ENCODE measurements at regions not wholly inside any gene's neighbourhood (a gene's known extent, or its start where the extent isn't known, plus 50 kb on each side); places are given as distances from the start of the nearest gene placed in this dataset.
"Not testable (repeated sequence)": the region's sequence is repeated elsewhere in the genome, so short reads cannot be mapped to it uniquely, and the experiment has no call there.

DNA sequence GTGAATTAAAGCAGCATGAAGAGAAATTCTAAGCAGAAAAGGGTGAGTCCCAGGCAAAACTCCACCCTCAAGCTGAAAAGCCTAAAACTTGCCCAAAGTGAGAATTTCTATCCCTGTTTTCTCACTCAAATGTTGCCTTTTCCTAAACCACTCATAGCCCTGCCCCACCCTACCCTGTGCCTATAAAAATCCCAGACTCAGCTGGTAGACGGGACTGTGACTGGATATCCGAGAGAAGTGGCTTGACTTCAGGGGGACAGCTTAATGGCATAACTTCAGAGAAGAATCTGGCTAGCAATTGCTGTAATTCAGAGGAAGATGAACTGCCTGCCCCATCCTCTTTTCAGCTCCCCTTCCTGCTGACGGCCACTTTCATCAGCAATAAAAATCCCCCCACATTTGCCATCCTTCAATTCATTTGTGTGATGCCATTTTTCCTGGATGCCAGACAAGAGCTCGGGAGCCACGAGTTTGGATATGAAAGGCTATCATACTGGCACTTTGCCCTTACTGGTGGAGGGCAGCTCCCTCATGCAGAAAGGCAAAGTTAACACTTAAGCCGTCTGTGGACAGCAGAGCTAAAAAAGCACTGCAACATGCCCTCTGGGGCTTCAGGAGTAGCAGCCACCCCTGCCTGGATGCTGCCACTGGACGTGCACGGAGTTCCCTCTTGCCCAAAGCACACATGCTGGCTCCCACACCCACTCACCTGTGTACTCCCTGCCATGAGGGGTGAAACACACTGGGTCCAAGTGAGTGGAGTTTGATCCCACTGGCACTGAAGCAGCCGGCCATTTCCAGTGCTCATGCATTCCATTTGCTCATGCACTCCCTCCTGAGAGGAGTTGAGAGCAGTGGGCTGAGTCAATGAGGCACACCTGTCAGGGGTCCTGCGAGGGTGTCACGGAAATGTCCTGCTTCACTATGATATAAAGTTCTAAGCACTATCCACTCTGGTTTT, 670.6 kb downstream of the PLOD2 start:
- CTCF ChIA-PET = interaction anchor here (0.8 kb wide), 1 partner anchor 13 kb away, joined by 3 read pairs; no protein-coding TSS in a partner anchor
- DNase-seq (ENCODE audit: extremely low spot score) = no peak
- POLR2A ChIA-PET = no interaction called here
- TF ChIP-seq, protein P1, sequence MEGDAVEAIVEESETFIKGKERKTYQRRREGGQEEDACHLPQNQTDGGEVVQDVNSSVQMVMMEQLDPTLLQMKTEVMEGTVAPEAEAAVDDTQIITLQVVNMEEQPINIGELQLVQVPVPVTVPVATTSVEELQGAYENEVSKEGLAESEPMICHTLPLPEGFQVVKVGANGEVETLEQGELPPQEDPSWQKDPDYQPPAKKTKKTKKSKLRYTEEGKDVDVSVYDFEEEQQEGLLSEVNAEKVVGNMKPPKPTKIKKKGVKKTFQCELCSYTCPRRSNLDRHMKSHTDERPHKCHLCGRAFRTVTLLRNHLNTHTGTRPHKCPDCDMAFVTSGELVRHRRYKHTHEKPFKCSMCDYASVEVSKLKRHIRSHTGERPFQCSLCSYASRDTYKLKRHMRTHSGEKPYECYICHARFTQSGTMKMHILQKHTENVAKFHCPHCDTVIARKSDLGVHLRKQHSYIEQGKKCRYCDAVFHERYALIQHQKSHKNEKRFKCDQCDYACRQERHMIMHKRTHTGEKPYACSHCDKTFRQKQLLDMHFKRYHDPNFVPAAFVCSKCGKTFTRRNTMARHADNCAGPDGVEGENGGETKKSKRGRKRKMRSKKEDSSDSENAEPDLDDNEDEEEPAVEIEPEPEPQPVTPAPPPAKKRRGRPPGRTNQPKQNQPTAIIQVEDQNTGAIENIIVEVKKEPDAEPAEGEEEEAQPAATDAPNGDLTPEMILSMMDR (IDR thresholded peaks at IDR 0.05; ENCODE audit: control extremely low read depth, extremely low read depth, low read depth, missing control alignments) = no peak

DNA sequence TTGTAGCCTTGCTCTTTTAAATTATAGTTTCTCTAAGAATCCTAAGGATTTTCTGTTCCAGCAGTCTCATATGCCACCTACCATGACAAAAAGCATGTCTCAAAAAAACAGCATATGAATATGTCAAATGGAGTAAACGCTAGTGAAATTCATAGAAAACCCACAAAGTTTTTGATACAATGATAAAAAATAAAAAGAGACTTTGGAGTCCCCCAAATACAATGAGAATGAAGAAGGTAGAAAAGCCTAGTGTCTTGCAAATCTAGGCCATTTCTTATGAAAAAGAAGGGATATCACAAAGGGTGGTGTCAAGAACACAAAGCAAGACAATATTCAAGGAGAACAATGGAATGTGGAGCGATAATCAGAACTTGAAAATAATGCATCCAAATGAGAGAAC, 668.5 kb downstream of the PLOD2 start:
- POLR2A ChIA-PET = no interaction called here
- no peak for DNase-seq (ENCODE audit: extremely low spot score)
- TF ChIP-seq, protein P1 (IDR thresholded peaks at IDR 0.05; ENCODE audit: control extremely low read depth, extremely low read depth, low read depth, missing control alignments) = no peak

DNA sequence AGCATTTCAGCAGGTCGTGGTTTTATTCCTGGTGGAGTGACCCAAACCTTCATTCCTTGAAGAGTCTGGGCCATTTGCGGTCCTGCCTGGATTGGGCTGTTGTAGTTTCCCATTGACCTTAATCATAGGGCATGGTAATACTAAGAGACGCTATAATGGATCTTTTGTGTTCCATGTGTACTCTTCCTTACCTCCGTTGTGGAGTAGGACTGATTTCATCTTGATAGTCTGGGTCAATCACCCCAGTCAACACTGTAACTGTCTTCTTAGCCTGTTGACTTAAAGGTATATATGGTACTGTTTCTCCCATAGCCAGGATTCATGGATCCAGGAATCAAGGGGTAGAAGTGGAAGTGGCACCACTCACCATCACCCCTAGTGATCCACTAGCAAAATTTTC, 643.6 kb downstream of the PLOD2 start:
- POLR2A ChIA-PET; CTCF ChIA-PET; DNase-seq (ENCODE audit: extremely low spot score): not testable (repeated sequence)

More for the DNA sequence above, 668.5 kb downstream of the PLOD2 start:
- CTCF ChIA-PET = no interaction called here

DNA sequence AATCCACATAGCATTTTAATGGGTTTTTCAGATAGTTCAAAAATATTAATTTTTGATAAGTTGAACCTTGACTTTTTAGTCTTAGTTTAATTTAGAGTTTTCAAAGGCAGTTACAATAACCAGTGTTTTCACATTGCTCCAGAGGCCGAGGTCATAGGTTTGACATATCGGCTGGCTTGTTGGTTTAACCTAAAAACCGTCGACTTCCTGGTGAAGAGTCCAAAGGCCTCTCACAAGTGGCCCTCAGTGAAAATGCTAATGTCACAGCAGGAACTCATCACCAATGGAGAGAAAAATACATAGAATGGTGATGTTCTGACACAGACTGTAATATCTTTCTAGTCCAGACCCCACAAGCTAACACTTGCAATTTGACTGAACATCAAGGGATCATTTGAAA, 642.3 kb downstream of the PLOD2 start:
- TF ChIP-seq, protein P1 (IDR thresholded peaks at IDR 0.05; ENCODE audit: control extremely low read depth, extremely low read depth, low read depth, missing control alignments) = no peak
- CTCF ChIA-PET = no interaction called here
- DNase-seq (ENCODE audit: extremely low spot score) = no peak
- POLR2A ChIA-PET = no interaction called here

DNA sequence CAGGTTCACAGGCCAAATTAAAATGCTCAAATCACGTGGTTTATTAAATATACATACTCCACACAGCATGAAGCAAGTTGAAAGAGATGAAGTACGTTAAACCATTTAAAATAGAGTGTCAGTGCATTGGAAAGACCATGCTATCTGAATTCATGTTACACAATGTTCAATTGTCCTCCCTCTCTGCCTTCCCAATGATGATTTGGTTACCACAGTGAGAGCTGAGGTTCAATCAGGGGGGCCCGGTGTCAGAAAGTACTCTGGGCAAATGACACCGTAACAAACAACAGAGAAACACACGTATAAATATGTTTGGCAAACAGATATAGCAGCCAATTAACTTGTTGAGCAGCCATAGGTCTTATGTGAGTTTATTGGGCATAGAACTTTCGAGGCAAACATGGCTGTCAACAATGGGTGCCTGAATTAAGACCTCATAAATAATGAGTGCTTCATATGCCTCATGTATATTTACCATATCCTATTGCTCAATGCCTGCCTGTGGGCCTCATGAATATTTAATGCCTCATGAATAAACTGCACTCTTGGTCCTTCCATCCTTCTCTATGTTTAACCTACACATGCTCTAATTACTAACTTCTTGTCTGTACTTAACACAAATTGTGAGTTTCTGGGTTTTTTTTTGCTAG, 641.5 kb downstream of the PLOD2 start:
- DNase-seq (ENCODE audit: extremely low spot score) = no peak
- POLR2A ChIA-PET = no interaction called here
- TF ChIP-seq, protein P1 (IDR thresholded peaks at IDR 0.05; ENCODE audit: control extremely low read depth, extremely low read depth, low read depth, missing control alignments) = no peak
- CTCF ChIA-PET = no interaction called here

DNA sequence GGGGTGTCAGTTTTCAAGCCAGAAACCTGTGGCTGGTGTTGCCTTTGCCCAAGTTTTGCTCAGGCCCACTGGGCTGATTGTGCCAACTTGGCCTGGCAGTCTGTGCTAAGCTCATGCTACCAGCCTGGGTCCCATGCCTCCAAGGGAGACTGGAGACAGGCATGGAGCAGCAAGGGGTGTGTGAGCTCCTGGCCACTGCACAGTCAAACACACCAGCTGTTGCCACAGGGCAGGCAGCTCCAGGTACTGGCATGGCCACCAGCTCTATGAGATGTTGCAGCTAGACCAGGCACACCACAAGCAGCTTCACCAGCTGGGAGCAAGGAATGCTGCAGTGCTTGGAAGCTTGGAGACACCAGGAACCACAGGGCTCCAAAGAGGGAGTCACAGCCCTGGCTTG, 638.8 kb downstream of the PLOD2 start:
- TF ChIP-seq, protein P1 (IDR thresholded peaks at IDR 0.05; ENCODE audit: control extremely low read depth, extremely low read depth, low read depth, missing control alignments) = no peak
- ChIA-PET POLR2A (no interaction called here), CTCF (interaction anchor here (1.0 to 1.4 kb wide), 2 partner anchors 65 to 195 kb away, joined by 3 read pairs; no protein-coding TSS in a partner anchor)
- no peak for DNase-seq (ENCODE audit: extremely low spot score)

All from GM10248 (cell line).